ENCODE measurements at regions not wholly inside any gene's neighbourhood (a gene's known extent, or its start where the extent isn't known, plus 50 kb on each side); places are given as distances from the start of the nearest gene placed in this dataset.

DNA sequence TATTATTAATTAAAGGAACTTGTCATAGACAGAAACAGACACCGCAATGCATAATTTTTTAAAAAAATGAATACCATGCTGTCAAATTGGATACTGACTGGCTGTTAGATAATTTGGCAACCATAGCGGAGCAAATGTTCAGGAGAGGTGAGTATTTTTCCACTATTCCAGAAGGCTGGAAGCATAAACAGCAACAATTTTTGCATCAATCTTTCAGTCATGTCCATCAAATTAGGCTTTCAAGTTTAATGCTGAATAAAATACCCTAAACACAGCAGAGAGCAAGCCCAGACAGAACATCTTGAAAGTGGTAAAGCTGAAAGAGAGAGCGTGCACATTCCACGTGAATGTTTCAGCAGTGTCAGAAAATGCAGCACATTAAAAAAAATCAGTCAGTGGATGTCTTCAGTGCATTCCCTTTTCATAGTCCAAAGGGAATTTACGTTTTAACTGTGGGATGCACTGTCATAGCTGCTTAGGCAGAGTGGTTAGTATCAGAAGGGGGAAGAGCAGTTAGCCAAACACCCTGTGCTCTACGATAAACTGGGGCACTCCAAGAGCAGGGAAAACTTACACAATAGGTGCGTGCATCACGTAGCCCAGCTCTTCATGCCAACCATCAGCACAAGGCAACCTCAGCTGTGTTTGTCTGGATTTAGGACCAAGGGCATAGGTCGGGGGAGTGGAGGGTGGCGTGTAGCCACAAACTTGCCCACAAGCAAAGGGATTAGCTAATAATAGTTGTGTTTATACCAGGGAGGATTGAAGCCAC is 116.2 kb upstream of the STMND1 start:
- CTCF ChIA-PET: interaction anchor here (0.6 kb wide), 1 partner anchor 461 kb away, joined by 3 read pairs; no protein-coding TSS in a partner anchor

DNA sequence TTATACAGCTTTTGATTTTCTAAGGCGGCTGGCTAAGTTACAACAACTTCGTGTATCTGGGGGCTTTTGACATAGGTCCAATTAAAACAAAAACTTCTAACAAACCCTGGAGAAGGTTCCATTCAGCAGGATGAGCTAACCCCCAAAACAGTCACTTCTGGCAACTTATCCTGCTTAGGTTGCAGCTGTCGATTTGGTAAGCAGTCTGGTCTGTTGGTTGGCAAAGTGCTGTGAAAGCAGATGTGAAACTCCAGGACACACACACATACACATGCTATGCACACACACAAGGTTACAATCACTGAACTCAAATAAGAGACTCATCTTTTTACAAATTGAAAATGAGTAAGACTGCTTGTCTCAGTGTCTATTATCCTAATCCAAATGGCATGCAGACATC is 119.0 kb upstream of the STMND1 start:
- intact Hi-C loops (cut with micrococcal nuclease): no loop called here
- no peak for DNase-seq
- no peaks in the 10 kb centered on the region for H3K4me1 Mint-ChIP-seq (ENCODE audit: low read depth)
- peaks cover 40% of the 10 kb centered on the region for H3K27me3 Mint-ChIP-seq (ENCODE audit: low read depth)
- no peaks in the 10 kb centered on the region for H3K36me3 Mint-ChIP-seq (ENCODE audit: low read depth)
- H3K9me3 Mint-ChIP-seq: no peaks in the 10 kb centered on the region
- no peak overlapping the region for H3K4me3 Mint-ChIP-seq
- no peak overlapping the region for H3K27ac Mint-ChIP-seq
- CTCF ChIA-PET: interaction anchor here (0.7 kb wide), 1 partner anchor 18 kb away, joined by 3 read pairs; no protein-coding TSS in a partner anchor

More for the DNA sequence above, 116.2 kb upstream of the STMND1 start:
- Mint-ChIP-seq H3K9me3 (peaks cover 13% of the 10 kb centered on the region), H3K4me1 (ENCODE audit: low read depth) (no peaks in the 10 kb centered on the region), H3K36me3 (ENCODE audit: low read depth) (peaks cover 3% of the 10 kb centered on the region), H3K27ac (no peak overlapping the region), H3K27me3 (ENCODE audit: low read depth) (peaks cover 29% of the 10 kb centered on the region), H3K4me3 (no peak overlapping the region)
- DNase-seq: no peak
- intact Hi-C loops (cut with micrococcal nuclease): no loop called here

DNA sequence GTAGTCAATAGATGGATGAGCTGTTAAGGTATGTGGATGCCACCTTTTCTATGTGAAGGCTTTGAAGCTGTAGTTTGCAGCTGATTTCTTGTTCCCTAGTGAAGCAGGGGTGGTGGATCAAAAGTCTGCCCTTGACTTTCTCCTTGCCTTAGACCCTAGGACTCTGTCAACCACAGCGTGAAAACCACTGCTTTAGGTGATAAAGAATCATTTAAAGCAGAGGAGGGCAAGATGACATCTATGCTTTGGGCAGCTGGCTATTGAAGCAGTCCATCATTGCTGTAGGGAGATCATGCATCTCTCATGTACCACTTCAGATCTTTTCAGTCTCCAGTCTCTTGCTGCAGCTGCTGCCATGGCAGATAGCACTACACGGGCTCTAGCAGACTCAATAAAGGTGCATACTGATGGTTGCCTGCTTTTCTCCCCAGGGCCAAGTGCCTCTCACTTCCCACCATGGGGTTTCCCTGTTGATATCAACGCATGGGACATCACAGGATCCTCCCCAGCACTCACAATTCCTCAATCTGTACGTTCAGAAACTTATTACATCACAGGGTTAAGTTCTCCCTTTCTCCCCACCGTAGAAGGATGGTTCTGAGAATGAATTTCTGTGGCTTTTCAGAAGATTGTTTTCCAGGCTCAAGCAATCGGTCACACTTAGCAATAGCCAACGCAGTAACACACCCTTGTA is 122.0 kb upstream of the STMND1 start:
- intact Hi-C loops (cut with micrococcal nuclease): no loop called here
- Mint-ChIP-seq H3K4me1 (ENCODE audit: low read depth) (no peaks in the 10 kb centered on the region), H3K36me3 (ENCODE audit: low read depth) (no peaks in the 10 kb centered on the region), H3K27me3 (ENCODE audit: low read depth) (peaks cover 47% of the 10 kb centered on the region), H3K9me3 (no peaks in the 10 kb centered on the region), H3K4me3 (no peak overlapping the region), H3K27ac (no peak overlapping the region)
- no peak for DNase-seq
- CTCF ChIA-PET: no interaction called here

DNA sequence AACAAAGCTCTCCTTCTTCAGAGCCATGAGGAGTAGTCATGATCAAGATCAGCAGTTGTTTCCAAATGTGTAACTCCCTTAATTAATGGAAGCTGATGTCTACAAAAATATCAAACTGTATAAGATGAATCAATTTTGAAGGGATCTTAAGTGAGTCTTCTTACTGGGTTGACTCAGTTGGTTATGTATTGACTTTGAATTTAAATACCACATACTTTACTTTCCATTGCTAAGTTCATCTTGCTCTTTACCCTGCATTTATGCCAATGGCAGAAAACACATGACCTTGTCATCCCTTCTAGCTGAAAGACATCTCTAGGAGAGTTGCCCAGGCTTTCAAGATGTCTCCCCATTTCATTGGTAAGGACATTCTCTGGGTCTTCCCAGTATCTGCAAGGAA is 123.2 kb upstream of the STMND1 start:
- no peaks in the 10 kb centered on the region for H3K9me3 Mint-ChIP-seq
- H3K27me3 Mint-ChIP-seq (ENCODE audit: low read depth): peaks cover 42% of the 10 kb centered on the region
- no peak for DNase-seq
- CTCF ChIA-PET: interaction anchor here (1.4 kb wide), 1 partner anchor 11 kb away, joined by 4 read pairs; no protein-coding TSS in a partner anchor
- H3K36me3 Mint-ChIP-seq (ENCODE audit: low read depth): no peaks in the 10 kb centered on the region
- no peak overlapping the region for H3K4me3 Mint-ChIP-seq
- H3K4me1 Mint-ChIP-seq (ENCODE audit: low read depth): no peaks in the 10 kb centered on the region
- intact Hi-C loops (cut with micrococcal nuclease): no loop called here
- H3K27ac Mint-ChIP-seq: no peak overlapping the region

DNA sequence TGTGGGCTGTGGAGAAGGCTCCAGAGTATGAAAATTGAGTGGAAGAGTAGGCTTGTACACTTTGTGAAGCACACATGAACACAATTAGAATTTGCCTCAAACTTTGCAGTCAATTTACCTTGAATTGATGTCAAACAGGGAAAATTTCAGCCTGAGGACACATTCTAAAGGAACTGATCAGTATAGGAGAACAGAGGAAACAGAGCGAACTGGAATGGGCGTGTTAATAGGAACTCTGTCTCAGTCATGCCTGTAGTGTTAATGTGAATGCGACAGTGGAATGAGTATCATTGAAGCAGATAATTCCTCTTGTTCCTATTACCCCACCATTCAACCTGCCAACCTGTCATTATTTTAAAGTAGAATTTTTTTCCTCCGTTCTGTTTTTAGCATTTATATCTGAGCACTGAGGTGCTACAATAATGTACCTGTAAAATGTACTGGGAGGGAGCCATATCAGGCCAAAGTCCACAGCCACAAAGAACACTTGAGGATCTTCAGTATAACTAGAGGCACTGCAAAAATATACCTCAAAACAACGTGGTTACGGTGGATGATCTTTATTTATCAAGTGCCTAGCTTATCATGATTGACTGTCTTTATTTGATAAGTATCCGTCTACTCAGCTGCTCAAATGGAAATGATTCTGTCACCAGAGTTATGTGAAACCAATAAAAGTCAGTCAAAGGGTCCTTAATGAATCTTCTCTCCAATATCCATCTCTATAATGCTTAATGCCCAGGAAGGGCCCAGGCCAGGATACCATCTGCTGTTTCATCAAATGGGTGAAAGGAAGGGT is 125.3 kb upstream of the STMND1 start:
- Mint-ChIP-seq H3K27ac (no peak overlapping the region), H3K27me3 (ENCODE audit: low read depth) (peaks cover 42% of the 10 kb centered on the region), H3K4me1 (ENCODE audit: low read depth) (peaks cover 6% of the 10 kb centered on the region), H3K9me3 (no peaks in the 10 kb centered on the region), H3K4me3 (no peak overlapping the region), H3K36me3 (ENCODE audit: low read depth) (no peaks in the 10 kb centered on the region)
- CTCF ChIA-PET: no interaction called here
- intact Hi-C loops (cut with micrococcal nuclease): no loop called here
- no peak for DNase-seq

DNA sequence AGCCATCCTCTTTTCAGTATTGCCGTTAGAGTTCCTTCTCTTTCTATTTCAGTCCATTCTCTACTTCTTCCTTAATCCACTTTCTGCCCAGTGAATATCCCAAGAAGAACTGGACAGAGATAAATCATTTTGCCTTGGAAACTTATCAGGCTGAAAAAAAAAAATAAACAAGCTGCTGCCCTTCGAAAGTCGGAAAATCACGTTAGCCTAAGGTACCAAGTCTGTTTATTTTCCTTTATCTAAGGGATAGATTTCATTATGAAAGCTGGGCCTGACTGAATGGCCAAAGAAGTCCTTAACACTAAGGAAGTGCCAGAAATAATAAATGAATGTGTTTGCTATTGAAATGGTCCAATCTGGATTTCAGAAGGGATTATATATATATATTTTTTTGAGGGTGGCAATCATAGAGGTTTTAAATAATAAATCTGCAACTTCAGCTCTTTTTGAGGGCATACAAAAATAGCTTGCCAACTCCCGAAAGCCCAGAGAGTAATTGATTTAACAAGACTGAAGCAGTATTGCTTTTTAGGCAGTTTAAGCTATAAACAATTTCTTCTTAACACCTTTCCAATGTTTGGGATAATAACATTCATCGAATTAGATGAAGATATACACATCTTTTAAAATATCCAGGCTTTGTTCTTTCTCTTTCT is 127.0 kb upstream of the STMND1 start:
- no peaks in the 10 kb centered on the region for H3K36me3 Mint-ChIP-seq (ENCODE audit: low read depth)
- no peak overlapping the region for H3K4me3 Mint-ChIP-seq
- CTCF ChIA-PET: interaction anchor here (0.6 to 1.6 kb wide), 2 partner anchors 10 to 204 kb away, joined by 3 to 10 read pairs; no protein-coding TSS in a partner anchor
- peaks cover 6% of the 10 kb centered on the region for H3K4me1 Mint-ChIP-seq (ENCODE audit: low read depth)
- intact Hi-C loops (cut with micrococcal nuclease): no loop called here
- no peak overlapping the region for H3K27ac Mint-ChIP-seq
- no peak for DNase-seq
- H3K27me3 Mint-ChIP-seq (ENCODE audit: low read depth): peaks cover 35% of the 10 kb centered on the region
- no peaks in the 10 kb centered on the region for H3K9me3 Mint-ChIP-seq

DNA sequence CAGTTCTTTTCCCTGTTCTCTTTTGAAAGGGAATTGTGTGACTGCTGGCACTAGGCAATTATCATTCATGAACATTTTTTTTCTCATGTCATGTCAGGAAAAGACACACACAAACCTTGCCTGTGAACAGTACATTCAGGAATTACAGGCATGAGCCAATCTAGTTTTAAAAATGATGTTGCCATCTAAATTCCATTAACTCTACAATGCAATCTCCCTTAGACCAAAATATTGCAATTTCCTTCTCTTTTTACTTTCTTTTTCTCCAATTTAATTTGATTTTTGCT is 127.5 kb upstream of the STMND1 start:
- intact Hi-C loops (cut with micrococcal nuclease): no loop called here
- H3K4me1 Mint-ChIP-seq (ENCODE audit: low read depth): peaks cover 6% of the 10 kb centered on the region
- peaks cover 34% of the 10 kb centered on the region for H3K27me3 Mint-ChIP-seq (ENCODE audit: low read depth)
- no peak for DNase-seq
- no peaks in the 10 kb centered on the region for H3K9me3 Mint-ChIP-seq
- CTCF ChIA-PET: interaction anchor here (1.6 kb wide), 1 partner anchor 10 kb away, joined by 10 read pairs; no protein-coding TSS in a partner anchor
- H3K4me3 Mint-ChIP-seq: no peak overlapping the region
- H3K36me3 Mint-ChIP-seq (ENCODE audit: low read depth): no peaks in the 10 kb centered on the region
- H3K27ac Mint-ChIP-seq: no peak overlapping the region

DNA sequence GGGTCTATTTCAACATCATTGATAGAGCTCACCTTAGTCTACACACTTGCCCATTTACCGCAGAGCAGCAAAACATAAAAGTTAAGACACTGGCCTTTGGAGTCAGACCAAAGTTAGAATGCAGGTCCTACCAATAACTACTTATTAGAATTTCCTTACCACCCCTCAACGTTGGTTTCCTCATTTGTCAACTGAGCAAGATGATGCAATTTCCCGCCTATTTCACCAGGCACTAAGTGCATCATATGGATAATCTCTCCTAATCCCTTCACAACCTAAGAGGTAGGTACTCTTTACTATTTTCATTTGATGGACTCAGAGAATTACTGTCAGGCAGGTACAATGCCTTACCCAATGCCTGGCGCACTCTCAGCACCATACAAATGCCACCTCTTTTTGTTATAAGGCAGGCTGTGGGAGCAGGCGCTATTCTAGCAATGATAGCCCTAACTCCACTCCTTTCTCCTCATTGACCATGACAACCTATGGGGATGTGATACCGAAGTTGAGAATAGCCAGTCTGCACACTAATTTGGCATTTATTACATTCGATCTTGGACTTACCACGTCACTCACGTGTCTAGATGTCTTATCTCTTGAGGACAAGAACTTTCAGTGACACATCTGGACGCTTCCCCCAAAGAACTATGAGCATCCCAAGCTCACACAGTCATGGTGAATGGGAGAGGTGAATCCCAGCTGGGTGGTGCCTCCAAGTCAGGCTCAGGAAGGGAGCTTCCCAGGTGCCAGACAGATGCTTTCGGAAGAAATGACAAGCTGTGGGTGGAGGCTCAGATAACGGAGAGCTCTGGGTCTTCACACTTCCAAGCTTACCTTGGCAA is 128.1 kb upstream of the STMND1 start:
- no peak overlapping the region for H3K27ac Mint-ChIP-seq
- peaks cover 6% of the 10 kb centered on the region for H3K4me1 Mint-ChIP-seq (ENCODE audit: low read depth)
- H3K36me3 Mint-ChIP-seq (ENCODE audit: low read depth): no peaks in the 10 kb centered on the region
- no peak overlapping the region for H3K4me3 Mint-ChIP-seq
- intact Hi-C loops (cut with micrococcal nuclease): no loop called here
- peaks cover 32% of the 10 kb centered on the region for H3K27me3 Mint-ChIP-seq (ENCODE audit: low read depth)
- DNase-seq: no peak
- CTCF ChIA-PET: interaction anchor here (1.6 kb wide), 1 partner anchor 9 kb away, joined by 10 read pairs; no protein-coding TSS in a partner anchor
- no peaks in the 10 kb centered on the region for H3K9me3 Mint-ChIP-seq

DNA sequence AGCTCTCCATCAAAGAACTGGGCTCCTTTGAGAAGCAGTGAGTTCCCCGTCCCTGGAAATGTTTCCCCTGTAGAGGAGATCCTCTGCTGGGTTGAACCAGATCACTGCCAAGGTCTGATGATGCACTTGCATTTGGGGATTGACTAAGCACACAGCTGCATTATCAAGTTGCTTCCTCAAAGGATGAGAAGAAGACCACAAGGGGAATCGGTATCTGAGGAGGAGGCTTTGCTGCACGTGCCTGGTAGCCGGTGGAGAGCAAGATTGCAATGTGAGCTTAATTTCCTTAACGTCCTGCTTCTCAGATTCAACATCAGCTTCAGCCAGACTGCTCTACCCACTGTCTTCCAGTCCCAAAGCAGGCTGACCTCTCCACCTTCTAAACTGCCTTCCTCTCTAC is 128.8 kb upstream of the STMND1 start:
- Mint-ChIP-seq H3K36me3 (ENCODE audit: low read depth) (no peaks in the 10 kb centered on the region), H3K4me3 (no peak overlapping the region), H3K27me3 (ENCODE audit: low read depth) (peaks cover 32% of the 10 kb centered on the region), H3K27ac (no peak overlapping the region), H3K9me3 (no peaks in the 10 kb centered on the region), H3K4me1 (ENCODE audit: low read depth) (peaks cover 6% of the 10 kb centered on the region)
- CTCF ChIA-PET: interaction anchor here (0.6 to 0.9 kb wide), 2 partner anchors 9 to 136 kb away, joined by 3 to 10 read pairs; no protein-coding TSS in a partner anchor
- DNase-seq: no peak
- intact Hi-C loops (cut with micrococcal nuclease): no loop called here

DNA sequence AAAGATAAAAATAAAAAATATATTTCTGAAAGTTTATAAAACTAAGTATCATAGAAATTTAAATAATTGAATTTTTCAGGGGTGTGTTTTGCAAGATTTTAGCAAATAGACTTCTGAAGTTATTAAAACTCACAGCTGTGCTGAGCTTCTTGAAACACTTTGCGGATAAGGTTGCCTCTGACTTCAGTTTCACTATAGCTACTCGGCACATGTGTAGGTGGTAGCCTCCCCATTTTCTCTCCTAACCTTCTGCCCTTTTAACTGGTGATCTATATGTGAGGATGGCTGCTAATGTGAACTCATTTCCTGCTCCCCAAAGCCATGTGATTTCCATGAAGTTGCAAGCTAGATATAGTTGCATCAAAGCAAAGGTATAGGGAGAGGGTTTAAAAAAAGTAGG is 129.3 kb upstream of the STMND1 start:
- CTCF ChIA-PET: interaction anchor here (0.6 to 0.9 kb wide), 2 partner anchors 10 to 135 kb away, joined by 3 to 10 read pairs; no protein-coding TSS in a partner anchor
- intact Hi-C loops (cut with micrococcal nuclease): no loop called here
- Mint-ChIP-seq H3K27ac (no peak overlapping the region), H3K27me3 (ENCODE audit: low read depth) (peaks cover 29% of the 10 kb centered on the region), H3K9me3 (no peaks in the 10 kb centered on the region), H3K4me3 (no peak overlapping the region), H3K4me1 (ENCODE audit: low read depth) (peaks cover 6% of the 10 kb centered on the region), H3K36me3 (ENCODE audit: low read depth) (no peaks in the 10 kb centered on the region)
- DNase-seq: peak; percentile 11

Measured in activated naive CD4-positive, alpha-beta T cell treated with anti-CD3 and anti-CD28 coated beads for 36 hours (primary cell).